ENCODE measurements at regions not wholly inside any gene's neighbourhood (a gene's known extent, or its start where the extent isn't known, plus 50 kb on each side); places are given as distances from the start of the nearest gene placed in this dataset.

GRCh38 chr12:114265036-114265435 lies 140.9 kb downstream of the TBX5 start:
- TF ChIP-seq CTCF (IDR thresholded peaks at IDR 0.05): no peak
- no peak for TF ChIP-seq POLR2A (IDR thresholded peaks at IDR 0.05)

Data from lower leg skin (tissue), 3 donors.